H9 (cell line): ENCODE measurements at regions not wholly inside any gene's neighbourhood (a gene's known extent, or its start where the extent isn't known, plus 50 kb on each side); places are given as distances from the start of the nearest gene placed in this dataset.

Experiments
- DNase-seq: peaks from one replicate; pipeline ENCODE4 v3.0.0-alpha.2; 2017
- H2AFZ ChIP-seq: one replicate; pipeline ENCODE4 v1.6.1; 2013; ENCODE audit warnings: mild to moderate bottlenecking, low read length, control low read depth, moderate library complexity
- H2AK5ac ChIP-seq: 2 replicates; pipeline ENCODE4 v1.6.1; 2013; ENCODE audit warnings: low read length, control low read depth, mixed read lengths; ENCODE audit not compliant: insufficient read length
- H2BK120ac ChIP-seq: one replicate; pipeline ENCODE4 v1.6.1; 2013; ENCODE audit warnings: low read depth, mild to moderate bottlenecking, low read length, control low read depth, inconsistent platforms; ENCODE audit not compliant: poor library complexity, severe bottlenecking
- H2BK12ac ChIP-seq: 2 replicates; pipeline ENCODE4 v1.6.1; 2013; ENCODE audit warnings: low read length, control low read depth, mixed read lengths, low read depth; ENCODE audit not compliant: insufficient read length
- H2BK15ac ChIP-seq: 2 replicates; pipeline ENCODE4 v1.6.1; 2013; ENCODE audit warnings: low read depth, low read length, control low read depth
- H2BK20ac ChIP-seq: one replicate; pipeline ENCODE4 v1.6.1; 2013; ENCODE audit warnings: low read depth, mild to moderate bottlenecking, low read length, control low read depth, inconsistent platforms; ENCODE audit not compliant: poor library complexity, severe bottlenecking
- H2BK5ac ChIP-seq: 2 replicates; pipeline ENCODE4 v1.6.1; 2013; ENCODE audit warnings: low read length, control low read depth, mixed read lengths; ENCODE audit not compliant: insufficient read length
- H3K14ac ChIP-seq: 2 replicates; pipeline ENCODE4 v1.6.1; 2013; ENCODE audit warnings: low read length, control low read depth; ENCODE audit not compliant: insufficient read depth
- H3K18ac ChIP-seq: 2 replicates; pipeline ENCODE4 v1.6.1; 2013; ENCODE audit warnings: low read depth, mild to moderate bottlenecking, mixed read lengths, low read length, control low read depth; ENCODE audit not compliant: insufficient read length
- H3K23ac ChIP-seq: 2 replicates; pipeline ENCODE4 v1.6.1; 2013; ENCODE audit warnings: low read length, control low read depth, mixed read lengths, low read depth; ENCODE audit not compliant: insufficient read length
- H3K23me2 ChIP-seq: 2 replicates; pipeline ENCODE4 v1.6.1; 2013; ENCODE audit warnings: low read depth, mild to moderate bottlenecking, mixed read lengths, low read length, control low read depth; ENCODE audit not compliant: insufficient read length, poor library complexity, severe bottlenecking
- H3K27ac ChIP-seq: 2 replicates; pipeline ENCODE4 v1.5.1; 2013; ENCODE audit warnings: low read length, control low read depth, mixed read lengths, low read depth; ENCODE audit not compliant: insufficient read length
- H3K27me3 ChIP-seq: 2 replicates; pipeline ENCODE4 v1.6.1; 2013; ENCODE audit warnings: low read length, control low read depth, inconsistent platforms; ENCODE audit not compliant: insufficient read depth
- H3K4ac ChIP-seq: 2 replicates; pipeline ENCODE4 v1.6.1; 2013; ENCODE audit warnings: low read depth, mild to moderate bottlenecking, control low read depth, inconsistent platforms, low read length, moderate library complexity
- H3K4me1 ChIP-seq: 2 replicates; pipeline ENCODE4 v1.6.1; 2013; ENCODE audit warnings: low read length, control low read depth, inconsistent platforms; ENCODE audit not compliant: insufficient read depth
- H3K4me2 ChIP-seq: 2 replicates; pipeline ENCODE4 v1.6.1; 2013; ENCODE audit warnings: low read length, control low read depth, mixed read lengths; ENCODE audit not compliant: insufficient read length, insufficient read depth
- H3K56ac ChIP-seq: 2 replicates; pipeline ENCODE4 v1.6.1; 2013; ENCODE audit warnings: low read depth, mild to moderate bottlenecking, mixed read lengths, low read length, control low read depth; ENCODE audit not compliant: insufficient read length
- H3K79me1 ChIP-seq: 2 replicates; pipeline ENCODE4 v1.6.1; 2013; ENCODE audit warnings: low read depth, mild to moderate bottlenecking, moderate library complexity, low read length, control low read depth, inconsistent platforms; ENCODE audit not compliant: insufficient read depth, poor library complexity, severe bottlenecking
- H3K79me2 ChIP-seq: 2 replicates; pipeline ENCODE4 v1.6.1; 2013; ENCODE audit warnings: low read length, control low read depth, inconsistent platforms; ENCODE audit not compliant: insufficient read depth
- H3K9ac ChIP-seq: 2 replicates; pipeline ENCODE4 v1.6.1; 2013; ENCODE audit warnings: low read length, control low read depth, mixed read lengths; ENCODE audit not compliant: insufficient read length; ENCODE audit errors: extremely low read depth
- H3K9me3 ChIP-seq: one replicate; pipeline ENCODE4 v1.6.1; 2013; ENCODE audit warnings: low read depth, low read length, inconsistent platforms; ENCODE audit not compliant: control insufficient read depth
- H3T11ph ChIP-seq: one replicate; pipeline ENCODE4 v1.6.1; 2013; ENCODE audit warnings: mild to moderate bottlenecking, low read length, control low read depth, inconsistent platforms
- H4K20me1 ChIP-seq: one replicate; pipeline ENCODE4 v1.6.1; 2013; ENCODE audit not compliant: control insufficient read depth, insufficient read length, insufficient read depth
- H4K5ac ChIP-seq: 2 replicates; pipeline ENCODE4 v1.6.1; 2013; ENCODE audit warnings: low read depth, mild to moderate bottlenecking, mixed read lengths, low read length, control low read depth; ENCODE audit not compliant: insufficient read length
- H4K8ac ChIP-seq: replicated peaks from 2 replicates; pipeline ENCODE4 v1.6.1; 2013; ENCODE audit warnings: low read length, control low read depth, mixed read lengths, low read depth; ENCODE audit not compliant: insufficient read length
- H4K91ac ChIP-seq: 2 replicates; pipeline ENCODE4 v1.6.1; 2013; ENCODE audit warnings: low read depth, mild to moderate bottlenecking, moderate library complexity, mixed read lengths, low read length, control low read depth; ENCODE audit not compliant: insufficient read length
- H3K27ac Mint-ChIP-seq, 3 experiments: 2 replicates in 2 of 3; 3 replicates in 1 of 3; pipeline ENCODE4 v1.8.0; 2020 to 2021; ENCODE audit warnings: mixed read lengths in 3 of 3, mild to moderate bottlenecking in 1 of 3, moderate library complexity in 1 of 3
- H3K27me3 Mint-ChIP-seq: 2 replicates; pipeline ENCODE4 v1.8.0; 2021; ENCODE audit warnings: low read depth, mild to moderate bottlenecking, moderate library complexity, mixed read lengths
- H3K36me3 Mint-ChIP-seq, 3 experiments: 2 replicates in 2 of 3; 3 replicates in 1 of 3; pipeline ENCODE4 v1.8.0; 2020 to 2021; ENCODE audit warnings: low read depth in 3 of 3, mixed read lengths in 3 of 3; ENCODE audit not compliant: insufficient read depth in 1 of 3
- H3K4me1 Mint-ChIP-seq, 2 experiments: 2 replicates each; pipeline ENCODE4 v1.8.0; 2020; ENCODE audit warnings: mixed read lengths in 2 of 2
- H3K4me3 Mint-ChIP-seq, 2 experiments: 2 replicates in 1 of 2; 3 replicates in 1 of 2; pipeline ENCODE4 v1.8.0; 2020 to 2021; ENCODE audit warnings: mild to moderate bottlenecking in 2 of 2, mixed read lengths in 2 of 2, moderate library complexity in 1 of 2
- H3K9me3 Mint-ChIP-seq, 2 experiments: 2 replicates in 1 of 2; 3 replicates in 1 of 2; pipeline ENCODE4 v1.8.0; 2020; ENCODE audit warnings: mild to moderate bottlenecking in 2 of 2, mixed read lengths in 2 of 2, moderate library complexity in 1 of 2
- WGBS: extraction: QIAGEN DNeasy Blood & Tissue Kit; methylation state at CpG from one replicate; pipeline ENCODE4 v1.1.7; 2013; ENCODE audit warnings: missing lambda C conversion rate, low lambda C conversion rate, mixed read lengths; ENCODE audit not compliant: insufficient read length; ENCODE audit errors: extremely low coverage; 5-methylcytosine and 5-hydroxymethylcytosine counted together
- TF ChIP-seq, protein P1 (sequence below): fragments of 200-600 bp; sonication (generic); conservative IDR thresholded peaks from 3 replicates; pipeline ENCODE4 v1.8.0; 2021; ENCODE audit warnings: antibody characterized with exemption, mild to moderate bottlenecking

GRCh38 chr1:88284666-88285366 lies 399.3 kb upstream of the PKN2 start:
- no peak overlapping the region for H2BK15ac ChIP-seq

More at GRCh38 chr1:88284666-88285366, 399.3 kb upstream of the PKN2 start:
- no peak overlapping the region for H2BK20ac ChIP-seq
- H3K4me2 ChIP-seq: no peak overlapping the region
- no peak overlapping the region for H2BK5ac ChIP-seq
- H3K79me2 ChIP-seq: no peaks in the 10 kb centered on the region
- H2AFZ ChIP-seq: no peak overlapping the region
- peaks cover 1% of the 10 kb centered on the region in 2 experiments; a peak in 4 of 5 replicates for H3K9me3 Mint-ChIP-seq
- no peaks in the 10 kb centered on the region for H4K20me1 ChIP-seq
- no peaks in the 10 kb centered on the region for H3K79me1 ChIP-seq
- H3K4me1 ChIP-seq: no peaks in the 10 kb centered on the region
- TF ChIP-seq, protein P1, sequence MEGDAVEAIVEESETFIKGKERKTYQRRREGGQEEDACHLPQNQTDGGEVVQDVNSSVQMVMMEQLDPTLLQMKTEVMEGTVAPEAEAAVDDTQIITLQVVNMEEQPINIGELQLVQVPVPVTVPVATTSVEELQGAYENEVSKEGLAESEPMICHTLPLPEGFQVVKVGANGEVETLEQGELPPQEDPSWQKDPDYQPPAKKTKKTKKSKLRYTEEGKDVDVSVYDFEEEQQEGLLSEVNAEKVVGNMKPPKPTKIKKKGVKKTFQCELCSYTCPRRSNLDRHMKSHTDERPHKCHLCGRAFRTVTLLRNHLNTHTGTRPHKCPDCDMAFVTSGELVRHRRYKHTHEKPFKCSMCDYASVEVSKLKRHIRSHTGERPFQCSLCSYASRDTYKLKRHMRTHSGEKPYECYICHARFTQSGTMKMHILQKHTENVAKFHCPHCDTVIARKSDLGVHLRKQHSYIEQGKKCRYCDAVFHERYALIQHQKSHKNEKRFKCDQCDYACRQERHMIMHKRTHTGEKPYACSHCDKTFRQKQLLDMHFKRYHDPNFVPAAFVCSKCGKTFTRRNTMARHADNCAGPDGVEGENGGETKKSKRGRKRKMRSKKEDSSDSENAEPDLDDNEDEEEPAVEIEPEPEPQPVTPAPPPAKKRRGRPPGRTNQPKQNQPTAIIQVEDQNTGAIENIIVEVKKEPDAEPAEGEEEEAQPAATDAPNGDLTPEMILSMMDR: no peak
- WGBS: no CpG with 5 or more reads among the region's 4 CpGs
- H2AK5ac ChIP-seq: no peak overlapping the region
- no peak overlapping the region for H2BK12ac ChIP-seq
- no peak overlapping the region for H3K18ac ChIP-seq
- H3K4me1 Mint-ChIP-seq: no peaks in the 10 kb centered on the region
- no peak overlapping the region for H3T11ph ChIP-seq
- no peak overlapping the region for H4K8ac ChIP-seq
- H3K4ac ChIP-seq: no peak overlapping the region
- H3K27me3 Mint-ChIP-seq: no peaks in the 10 kb centered on the region
- H3K23me2 ChIP-seq: no peaks in the 10 kb centered on the region
- no peak overlapping the region for H4K5ac ChIP-seq
- H3K36me3 Mint-ChIP-seq: peaks cover 0 to 2% (median 1%) of the 10 kb centered on the region in 3 experiments; a peak in 2 of 7 replicates
- no peak overlapping the region for H3K27ac ChIP-seq
- H3K9me3 ChIP-seq: no peaks in the 10 kb centered on the region
- H3K27me3 ChIP-seq: no peaks in the 10 kb centered on the region
- H3K4me3 Mint-ChIP-seq: no peak overlapping the region
- H3K56ac ChIP-seq: no peak overlapping the region
- no peak overlapping the region for H3K27ac Mint-ChIP-seq
- no peak overlapping the region for H3K14ac ChIP-seq
- no peak overlapping the region for H3K9ac ChIP-seq
- no peak overlapping the region for H4K91ac ChIP-seq
- H3K23ac ChIP-seq: no peak overlapping the region
- no peak overlapping the region for H2BK120ac ChIP-seq
- DNase-seq: no peak
